Right cardiac atrium (tissue), 5 donors: ENCODE measurements at regions not wholly inside any gene's neighbourhood (a gene's known extent, or its start where the extent isn't known, plus 50 kb on each side); places are given as distances from the start of the nearest gene placed in this dataset.

Source experiments
- ATAC-seq, 2 donors: fragments of 200-7000 bp; cut with Tn5 transposase; one replicate each; pipeline versions ENCODE4 v1.8.0 to v1.9.1; 2020; ENCODE audit warnings: moderate library complexity in 2 of 2, mild to moderate bottlenecking in 1 of 2
- DNase-seq, 3 donors: peaks; one replicate each; pipeline ENCODE4 v3.0.0-alpha.2; 2020
- H3K27ac ChIP-seq: one replicate; pipeline ENCODE4 v1.5.1; 2013; ENCODE audit warnings: mild to moderate bottlenecking, low read length, control low read depth, moderate library complexity
- H3K27me3 ChIP-seq: one replicate; pipeline ENCODE4 v1.6.1; 2013; ENCODE audit not compliant: control insufficient read depth, insufficient read depth
- H3K4me1 ChIP-seq: one replicate; pipeline ENCODE4 v1.6.1; 2013; ENCODE audit warnings: low read length; ENCODE audit not compliant: control insufficient read depth, insufficient read depth
- H3K4me3 ChIP-seq: one replicate; pipeline ENCODE4 v1.5.1; 2013; ENCODE audit warnings: low read length, control low read depth
- H3K9me3 ChIP-seq: one replicate; pipeline ENCODE4 v1.6.1; 2013; ENCODE audit warnings: low read length; ENCODE audit not compliant: control insufficient read depth
- WGBS: extraction: QIAGEN DNeasy Blood & Tissue Kit; methylation state at CpG from one replicate; pipeline ENCODE4 v1.1.7; 2013; 5-methylcytosine and 5-hydroxymethylcytosine counted together
- intact Hi-C, 4 donors: fragments of 100-400 bp; cut with DNase I; formaldehyde crosslinking; loops; one replicate each; pipeline versions ENCODE4 v1.11.0 to v1.14.0; 2022 to 2023
- donor health status: healthy with polysubstance abuse.
- donor health status: DM: no; HTN: yes; CAD: no.
- donor health status: DM: no; HTN: no; CAD: no.
- donor health status: DM: no; HTN: yes; CAD: no; lungs with severe emphysema.
- donor health status: DM: yes; HTN: yes; CAD: no.

DNA sequence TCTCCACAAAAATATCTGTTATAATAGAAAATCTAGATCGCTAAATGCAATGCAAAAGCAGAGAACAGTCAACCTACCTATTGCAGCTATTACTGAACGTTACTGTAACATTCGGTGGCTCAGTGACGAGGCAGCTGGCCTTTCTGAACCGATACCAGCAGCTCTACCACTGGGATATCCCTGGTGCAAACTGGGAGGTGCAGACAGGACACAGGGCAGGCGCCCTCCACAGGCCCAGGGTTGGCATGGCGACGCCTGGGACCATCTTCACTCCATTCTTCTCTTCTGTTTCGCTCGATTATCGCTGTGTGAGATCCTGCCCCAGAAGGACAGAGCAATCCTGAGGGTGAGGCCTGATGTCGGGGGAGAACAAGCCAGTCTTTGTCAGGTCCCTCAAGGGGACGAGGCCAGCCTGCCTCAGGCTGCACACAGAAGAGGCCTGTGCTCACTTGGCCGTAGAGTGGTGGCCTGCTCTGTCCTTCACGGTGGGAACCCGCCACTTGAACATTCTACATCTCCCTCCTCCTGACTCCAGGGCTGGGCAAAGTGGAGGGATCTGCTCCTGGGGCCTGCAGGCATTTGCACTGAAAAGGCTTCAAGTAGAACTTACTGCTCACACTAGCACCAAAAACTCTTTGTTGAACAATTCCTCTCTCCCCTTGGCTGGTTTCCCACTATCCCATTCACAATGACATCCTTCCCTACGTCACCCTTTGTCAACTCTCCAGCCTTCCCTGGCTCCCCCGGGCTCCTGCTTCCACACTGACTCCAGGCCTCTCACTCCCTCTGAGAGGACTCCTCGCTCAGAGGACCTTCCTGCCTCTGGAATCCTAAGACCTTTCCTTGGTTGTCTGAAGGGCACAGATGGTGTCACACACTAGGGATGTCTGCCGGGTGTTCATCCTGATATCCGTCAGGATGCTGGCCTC, 49.7 kb downstream of the CYRIA start:
- H3K4me1 ChIP-seq = peaks cover 2% of the 10 kb centered on the region
- H3K27ac ChIP-seq = no peak overlapping the region
- ATAC-seq = peak; percentile 50 to 51
- no peaks in the 10 kb centered on the region for H3K27me3 ChIP-seq
- 79% methylated on average over 21 of the region's 21 CpGs for WGBS
- H3K4me3 ChIP-seq = no peak overlapping the region
- H3K9me3 ChIP-seq = no peaks in the 10 kb centered on the region
- intact Hi-C loops = loop anchor here in 3 of 4 donors (2.0 to 5.0 kb wide), 2 partner anchors 141 kb away; no protein-coding TSS in a partner anchor
- peak; percentile 48 to 78 (median 54) for DNase-seq

DNA sequence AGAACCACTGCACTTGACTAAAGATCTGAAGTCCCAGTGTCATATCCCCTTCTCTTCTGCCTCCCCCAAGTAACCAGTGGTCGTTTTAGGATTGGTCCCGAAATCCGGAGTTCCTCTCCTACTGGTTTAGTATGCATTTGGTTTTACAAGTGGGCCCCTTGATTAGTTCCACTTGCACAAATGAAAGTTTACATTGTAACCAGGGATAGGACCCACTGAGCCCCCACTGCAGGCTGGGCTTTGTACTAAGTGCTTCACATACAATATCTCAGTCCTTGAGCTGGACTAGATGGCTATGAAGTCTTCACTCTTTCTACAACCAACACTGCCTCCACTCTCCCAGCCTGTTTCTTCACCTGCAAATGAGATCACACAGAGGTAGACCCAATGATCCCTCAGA, 50.4 kb downstream of the CYRIA start:
- Histone ChIP-seq H3K27me3 (no peaks in the 10 kb centered on the region), H3K27ac (no peak overlapping the region), H3K9me3 (no peaks in the 10 kb centered on the region), H3K4me1 (peaks cover 2% of the 10 kb centered on the region), H3K4me3 (no peak overlapping the region)
- DNase-seq = no peak
- WGBS = 94% methylated on average over 3 of the region's 3 CpGs
- intact Hi-C loops = loop anchor here in 3 of 4 donors (2.0 to 5.0 kb wide), 2 partner anchors 142 kb away; no protein-coding TSS in a partner anchor
- ATAC-seq = no peak

DNA sequence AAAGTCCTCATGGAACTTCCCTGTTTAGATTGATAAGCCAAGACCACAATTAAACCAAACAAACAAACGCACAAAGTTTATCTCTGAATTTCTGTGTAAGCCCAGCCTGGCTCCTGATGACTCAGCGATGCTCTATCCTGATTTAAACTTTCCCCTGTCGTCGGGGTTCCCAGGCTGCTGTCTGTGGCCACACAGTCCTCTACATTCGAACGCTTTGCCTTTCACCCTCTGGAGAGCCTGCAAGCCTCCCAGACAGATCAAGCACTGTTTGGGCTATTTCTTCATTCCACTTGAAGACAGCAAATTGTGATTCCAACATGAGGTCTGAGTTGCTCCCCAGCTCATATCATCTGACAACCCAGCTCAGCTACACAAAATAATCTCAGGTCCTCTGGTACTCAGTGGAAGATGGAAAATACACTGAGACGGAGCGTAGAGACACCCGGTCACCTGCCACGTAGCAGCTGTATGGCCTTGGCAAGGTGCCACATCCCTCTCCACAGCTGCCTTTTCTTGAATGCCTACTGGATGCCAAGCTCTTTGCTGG, 51.2 kb downstream of the CYRIA start:
- intact Hi-C loops = loop anchor here in 1 of 4 donors (2.0 to 5.0 kb wide), 2 partner anchors 142 to 982 kb away; no protein-coding TSS in a partner anchor
- Histone ChIP-seq H3K27me3 (no peaks in the 10 kb centered on the region), H3K4me3 (no peak overlapping the region), H3K9me3 (no peaks in the 10 kb centered on the region), H3K27ac (no peak overlapping the region), H3K4me1 (peaks cover 2% of the 10 kb centered on the region)
- peak in 1 of 3 donors; percentile 43 for DNase-seq
- WGBS = 47% methylated on average over 10 of the region's 10 CpGs
- peak; percentile 37 to 51 for ATAC-seq

DNA sequence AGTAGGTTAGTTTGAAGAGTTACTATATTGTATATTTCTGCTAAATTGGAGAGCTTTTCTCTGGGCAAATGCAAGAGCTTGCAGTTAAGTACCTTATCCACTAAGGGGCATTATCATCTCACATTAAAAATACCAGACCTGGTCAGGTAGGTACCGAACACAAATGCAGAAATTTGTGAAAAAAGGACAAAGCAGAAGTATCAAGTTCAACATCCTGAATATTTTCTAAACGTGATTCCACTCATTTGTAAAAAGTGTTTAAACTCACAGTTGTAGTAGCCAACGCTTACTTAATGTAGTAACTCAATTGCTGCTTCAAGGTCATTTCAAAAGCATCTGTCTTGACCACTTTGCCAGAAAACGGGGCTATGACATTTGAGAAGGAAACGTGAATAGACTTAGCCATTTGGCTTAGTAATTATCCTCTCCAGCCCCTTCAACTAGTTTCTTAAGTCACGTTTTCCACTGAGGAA, 52.1 kb downstream of the CYRIA start:
- H3K4me1 ChIP-seq = peaks cover 2% of the 10 kb centered on the region
- no peak overlapping the region for H3K27ac ChIP-seq
- H3K27me3 ChIP-seq = no peaks in the 10 kb centered on the region
- no peak for DNase-seq
- 24% methylated on average over 6 of the region's 6 CpGs for WGBS
- intact Hi-C loops = loop anchor here in 2 of 4 donors (2.0 to 5.0 kb wide), 2 partner anchors 143 to 981 kb away; no protein-coding TSS in a partner anchor
- no peaks in the 10 kb centered on the region for H3K9me3 ChIP-seq
- no peak for ATAC-seq
- no peak overlapping the region for H3K4me3 ChIP-seq

- peaks cover 2% of the 10 kb centered on the region for H3K4me1 ChIP-seq
- no peak overlapping the region for H3K27ac ChIP-seq
- 85% methylated on average over 4 of the region's 4 CpGs for WGBS
- ATAC-seq = no peak
- intact Hi-C loops = loop anchor here in 2 of 4 donors (2.0 to 5.0 kb wide), 2 partner anchors 144 to 980 kb away; no protein-coding TSS in a partner anchor
- DNase-seq = no peak
- H3K9me3 ChIP-seq = no peaks in the 10 kb centered on the region
- H3K27me3 ChIP-seq = no peaks in the 10 kb centered on the region
- H3K4me3 ChIP-seq = no peak overlapping the region
These were observed 53.1 kb downstream of the CYRIA start for GRCh38 chr2:16612490-16612889.

DNA sequence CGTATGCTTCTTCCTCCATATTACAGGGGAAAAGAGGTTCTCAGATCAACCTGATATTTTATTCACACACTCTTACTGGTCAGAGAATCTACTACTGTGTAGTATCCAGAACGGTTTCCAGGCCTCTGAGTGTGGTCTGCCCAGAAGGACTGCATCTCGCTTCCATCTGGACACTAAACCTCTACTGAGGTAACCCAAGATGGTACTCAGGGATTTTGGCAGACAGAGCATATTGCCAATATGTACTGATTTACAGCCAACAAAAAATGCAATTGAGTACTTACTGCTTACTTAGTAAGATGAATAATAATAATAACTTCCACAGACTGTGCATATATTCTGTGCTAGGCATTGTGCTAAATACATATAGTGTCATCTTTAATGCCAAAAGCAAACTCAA, 55.8 kb downstream of the CYRIA start:
- H3K4me3 ChIP-seq = no peak overlapping the region
- peaks cover 2% of the 10 kb centered on the region for H3K4me1 ChIP-seq
- WGBS = 85% methylated on average over 3 of the region's 3 CpGs
- intact Hi-C loops = loop anchor here (2.0 to 10.0 kb wide), 6 partner anchors 57 to 977 kb away; partner anchors contain the start of gene MYCN (in 2 of the 4)
- DNase-seq (no peak), ATAC-seq (no peak)
- H3K27ac ChIP-seq = no peak overlapping the region
- H3K9me3 ChIP-seq = no peaks in the 10 kb centered on the region
- H3K27me3 ChIP-seq = no peaks in the 10 kb centered on the region

DNA sequence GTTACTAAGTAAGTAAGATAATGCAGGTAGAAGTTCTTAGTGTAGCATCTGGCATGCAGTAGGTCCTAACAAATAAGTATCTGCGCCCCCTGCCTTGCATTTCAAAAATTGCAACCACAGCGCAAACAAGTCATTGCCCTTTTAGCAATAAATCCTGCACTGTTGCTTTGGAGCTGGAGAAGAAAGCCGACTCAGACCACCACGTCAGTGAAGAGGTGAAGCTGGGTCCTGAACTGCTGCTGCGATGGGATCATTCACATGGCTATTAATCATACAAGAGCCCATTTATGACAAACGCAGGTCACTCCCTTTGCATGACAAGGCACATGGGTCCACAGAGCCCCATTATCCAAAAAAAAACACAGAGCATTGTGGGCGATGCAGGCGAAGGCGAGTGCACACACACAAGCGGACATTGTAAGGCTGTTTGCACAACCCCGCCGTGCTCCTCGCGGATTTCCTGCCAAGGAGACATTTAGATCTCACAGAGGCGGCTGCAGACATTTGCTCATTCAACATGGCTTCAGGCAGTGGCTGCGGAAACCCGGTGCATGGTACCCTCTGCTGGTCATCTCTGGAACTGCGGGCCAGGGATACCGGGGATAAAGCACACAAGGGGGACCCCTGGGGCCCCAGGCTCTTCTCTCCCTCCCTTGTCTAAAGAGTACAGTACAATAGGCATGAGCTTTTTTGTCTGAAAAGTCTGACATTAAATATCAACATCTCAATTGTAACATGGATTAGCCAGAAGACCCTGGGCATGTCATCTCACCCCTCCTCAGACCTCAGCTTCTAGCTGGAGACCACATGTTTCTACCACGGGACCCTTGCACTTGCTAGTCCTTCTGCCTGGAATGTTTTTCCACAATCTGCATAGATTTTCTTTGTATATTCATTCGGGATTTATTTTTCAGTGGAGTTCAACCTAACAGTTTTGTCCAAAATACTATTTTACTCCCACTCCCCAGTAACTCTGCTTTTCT, 56.7 kb downstream of the CYRIA start:
- H3K27ac ChIP-seq = peak overlapping the region; percentile 43
- H3K4me3 ChIP-seq = peak overlapping the region; percentile 46
- H3K9me3 ChIP-seq = no peaks in the 10 kb centered on the region
- no peaks in the 10 kb centered on the region for H3K27me3 ChIP-seq
- WGBS = 5% methylated on average over 21 of the region's 21 CpGs
- intact Hi-C loops = loop anchor here (2.0 to 10.0 kb wide), 5 partner anchors 56 to 974 kb away; partner anchors contain the start of gene MYCN (in 2 of the 4)
- DNase-seq (peak; percentile 84 to 92 (median 92)), ATAC-seq (peak; percentile 91 to 93)
- H3K4me1 ChIP-seq = no peaks in the 10 kb centered on the region

GRCh38 chr2:16607301-16607700, 58.3 kb downstream of the CYRIA start:
- H3K27ac ChIP-seq = no peak overlapping the region
- 84% methylated on average over 7 of the region's 7 CpGs for WGBS
- DNase-seq (no peak), ATAC-seq (no peak)
- no peaks in the 10 kb centered on the region for H3K9me3 ChIP-seq
- no peaks in the 10 kb centered on the region for H3K27me3 ChIP-seq
- no peak overlapping the region for H3K4me3 ChIP-seq
- H3K4me1 ChIP-seq = no peaks in the 10 kb centered on the region
- intact Hi-C loops = loop anchor here in 3 of 4 donors (5.0 to 10.0 kb wide), 4 partner anchors 55 to 972 kb away; partner anchors contain the start of gene MYCN (in 2 of the 3)

DNA sequence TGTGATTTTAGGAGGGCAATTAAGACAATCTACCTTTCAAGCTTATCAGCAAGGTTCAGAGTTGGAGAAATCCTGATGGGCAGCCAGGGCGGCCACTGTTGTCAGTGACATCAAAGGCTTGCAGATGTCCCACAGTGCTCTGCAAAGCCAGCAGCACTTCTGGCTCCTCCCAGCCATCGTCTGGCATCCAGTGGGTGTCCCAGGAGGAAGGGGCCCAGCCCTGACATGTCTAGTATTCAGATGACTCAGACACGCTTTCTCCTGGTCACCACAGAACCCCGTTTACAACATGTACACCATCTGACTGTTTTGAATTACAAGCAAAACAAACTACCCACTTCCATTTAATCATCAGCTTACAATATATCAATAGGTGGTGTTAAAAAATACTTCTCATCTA, 61.4 kb downstream of the CYRIA start:
- Histone ChIP-seq H3K27ac (no peak overlapping the region), H3K4me3 (no peak overlapping the region), H3K4me1 (no peaks in the 10 kb centered on the region), H3K27me3 (no peaks in the 10 kb centered on the region), H3K9me3 (no peaks in the 10 kb centered on the region)
- no peak for ATAC-seq
- 79% methylated on average over 4 of the region's 4 CpGs for WGBS
- DNase-seq = no peak
- intact Hi-C loops = loop anchor here in 2 of 4 donors (10.0 kb wide), 2 partner anchors 659 to 969 kb away; partner anchors contain the start of gene MYCN (in 1 of the 2)

DNA sequence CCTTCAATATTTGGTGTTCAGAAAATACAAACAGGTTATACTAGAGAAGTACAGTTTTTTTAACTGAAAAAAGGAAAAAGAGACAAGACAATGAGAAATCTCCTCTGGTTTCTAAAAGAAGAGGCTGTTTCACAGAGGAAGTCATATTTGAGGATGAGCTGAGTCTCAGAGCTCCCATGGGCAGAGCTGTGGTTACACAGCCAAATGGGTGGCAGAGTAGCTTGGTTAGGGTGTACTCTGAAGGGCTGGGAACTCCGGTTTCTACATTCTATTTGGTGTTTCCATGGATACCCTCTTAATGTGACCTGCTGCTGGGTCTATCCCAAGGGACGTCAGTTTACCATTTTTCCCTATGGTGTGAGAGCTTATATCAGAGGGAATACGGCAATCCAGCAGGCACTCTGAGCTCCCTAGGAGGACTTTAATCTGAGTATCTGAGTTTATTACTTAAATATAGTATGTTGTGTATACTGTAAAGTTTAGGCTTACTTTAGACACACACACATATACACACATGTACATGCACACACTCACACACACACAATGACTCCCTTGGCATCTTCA, 74.2 kb downstream of the CYRIA start:
- Histone ChIP-seq H3K27me3 (no peaks in the 10 kb centered on the region), H3K4me1 (no peaks in the 10 kb centered on the region), H3K27ac (no peak overlapping the region), H3K9me3 (no peaks in the 10 kb centered on the region), H3K4me3 (no peak overlapping the region)
- intact Hi-C loops = no loop called here
- WGBS = 78% methylated on average over 3 of the region's 3 CpGs
- no peak for ATAC-seq
- no peak for DNase-seq
